ENCODE measurements at regions not wholly inside any gene's neighbourhood (a gene's known extent, or its start where the extent isn't known, plus 50 kb on each side); places are given as distances from the start of the nearest gene placed in this dataset.

DNA sequence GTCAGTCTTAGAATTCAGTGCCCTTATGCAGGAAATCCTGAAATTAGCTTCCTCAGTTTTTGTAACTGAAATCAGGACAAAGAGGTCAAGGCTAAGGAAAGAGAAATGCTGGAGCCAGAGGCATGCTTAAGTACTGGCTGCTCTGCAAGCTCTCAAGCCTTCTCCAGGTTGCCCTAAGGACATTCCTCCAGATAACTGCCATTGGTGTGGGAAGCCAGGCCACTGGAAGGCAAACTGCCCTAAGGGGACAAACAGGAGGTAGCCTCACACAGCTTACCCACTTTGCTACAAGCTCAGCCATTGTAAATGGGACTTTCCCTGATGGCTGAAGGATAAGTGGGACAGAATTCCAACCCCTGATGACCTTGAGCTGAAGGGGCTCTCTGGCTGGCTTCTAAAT, 606.9 kb upstream of the PCDH10 start:
- no peak for DNase-seq

GRCh38 chr4:132548463-132548862, 600.6 kb upstream of the PCDH10 start:
- no peak for DNase-seq

- no peak for DNase-seq
Observed at GRCh38 chr4:132556316-132556715, 592.8 kb upstream of the PCDH10 start.

DNA sequence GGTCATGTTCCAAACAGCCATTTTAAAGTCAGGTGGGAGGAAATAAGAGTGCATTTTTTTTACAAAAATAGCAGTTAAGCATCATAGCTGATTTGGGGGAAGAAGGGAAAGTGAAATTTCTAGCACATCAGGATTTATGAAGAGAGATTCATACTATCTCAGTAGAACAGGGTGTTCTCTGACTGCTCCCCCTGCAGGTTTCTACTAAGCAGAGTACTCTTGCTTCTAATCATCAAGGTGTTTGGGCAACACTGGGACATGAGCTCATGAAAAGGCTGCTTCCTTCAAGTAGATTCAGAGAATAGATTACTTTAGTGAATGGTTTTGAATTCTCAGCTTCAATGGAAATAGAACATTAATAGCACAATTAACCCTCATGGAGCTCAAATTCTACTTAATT, 591.4 kb upstream of the PCDH10 start:
- no peak for DNase-seq

DNA sequence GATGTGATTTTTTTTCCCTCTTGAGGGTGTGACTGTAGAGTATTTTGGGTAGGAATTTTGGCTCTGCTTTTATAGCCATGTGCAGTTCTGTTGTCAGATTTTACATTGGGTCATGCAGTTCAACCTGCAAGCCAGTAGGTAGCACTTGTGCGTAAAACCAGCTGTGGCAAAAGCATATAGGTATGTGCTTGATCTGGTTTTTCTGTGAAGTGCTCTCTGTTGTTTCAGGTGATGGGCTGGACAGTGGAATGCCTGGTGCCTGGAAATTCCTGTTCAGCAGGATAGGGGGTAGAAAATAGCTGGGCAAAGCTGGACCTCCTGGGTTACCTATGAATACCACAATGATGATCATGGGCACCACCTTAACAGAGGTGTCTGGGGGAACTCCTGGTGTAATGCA, 584.2 kb upstream of the PCDH10 start:
- no peak for DNase-seq

GRCh38 chr4:132565542-132565941, 583.6 kb upstream of the PCDH10 start:
- DNase-seq, result no peak

DNA sequence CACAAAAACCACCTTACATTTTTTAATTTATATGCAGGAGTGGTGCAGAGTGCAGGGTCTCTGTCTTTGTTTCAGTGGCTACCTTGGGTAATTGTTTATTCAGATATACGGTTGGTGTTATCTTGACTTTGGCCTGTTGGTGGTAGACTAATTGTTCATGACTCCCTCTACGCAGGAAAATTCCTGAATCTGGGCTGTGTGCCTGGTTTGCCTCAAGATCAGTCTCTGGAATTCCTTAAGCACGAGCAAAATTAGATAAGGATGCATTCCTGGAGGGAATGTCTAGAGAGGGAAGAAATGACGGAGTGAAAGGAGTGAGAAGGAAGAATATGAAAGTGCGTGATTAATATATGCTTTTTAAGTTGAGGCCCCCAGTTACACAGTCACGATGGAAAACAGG, 576.9 kb upstream of the PCDH10 start:
- no peak for DNase-seq

- no peak for DNase-seq
Observed at GRCh38 chr4:132587626-132588025, 561.5 kb upstream of the PCDH10 start.

- DNase-seq, result no peak
Observed at GRCh38 chr4:132592340-132592739, 556.8 kb upstream of the PCDH10 start.

DNA sequence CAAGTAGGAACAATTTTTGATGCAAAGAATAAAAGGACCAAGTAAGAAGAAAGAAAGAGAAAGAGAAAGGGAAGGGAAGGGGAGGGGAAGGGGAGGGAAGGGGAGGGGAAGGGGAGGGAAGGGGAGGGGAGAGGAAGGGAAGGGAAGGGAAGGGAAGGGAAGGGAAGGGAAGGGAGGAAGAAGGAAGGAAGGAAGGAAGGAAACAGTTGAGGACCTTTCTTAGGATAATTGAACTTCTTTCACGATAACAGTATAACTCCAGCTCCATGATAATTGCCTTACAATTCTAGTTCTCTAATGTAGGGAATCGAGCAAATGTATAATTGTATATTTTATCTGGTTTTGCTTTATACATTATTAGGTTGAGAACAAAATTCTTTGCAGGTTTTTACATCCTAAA, 556.2 kb upstream of the PCDH10 start:
- DNase-seq, result no peak

GRCh38 chr4:132593717-132594400, 555.2 kb upstream of the PCDH10 start:
- no peak for DNase-seq

DNA sequence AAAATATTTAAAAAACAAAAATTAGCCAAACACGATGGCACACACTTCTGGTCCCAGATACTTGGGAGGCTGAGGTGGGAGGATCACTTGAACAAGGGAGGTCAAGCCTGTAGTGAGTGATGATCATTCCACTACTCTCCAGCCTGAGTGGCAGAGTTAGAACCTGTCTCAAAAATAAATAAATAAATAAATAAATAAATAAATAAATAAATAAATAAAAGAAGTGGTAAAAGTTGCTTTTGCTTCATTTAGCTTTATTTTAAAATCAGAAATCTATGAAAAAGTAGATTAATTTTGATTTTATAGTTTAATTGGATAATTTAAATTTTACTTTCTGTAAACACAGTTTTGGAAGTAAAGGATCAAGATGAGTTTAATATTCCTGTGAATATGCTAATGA, 552.9 kb upstream of the PCDH10 start:
- no peak for DNase-seq

- DNase-seq, result no peak
Observed at GRCh38 chr4:132605551-132605950, 543.5 kb upstream of the PCDH10 start.

GRCh38 chr4:132614682-132615081, 534.4 kb upstream of the PCDH10 start:
- no peak for DNase-seq

DNA sequence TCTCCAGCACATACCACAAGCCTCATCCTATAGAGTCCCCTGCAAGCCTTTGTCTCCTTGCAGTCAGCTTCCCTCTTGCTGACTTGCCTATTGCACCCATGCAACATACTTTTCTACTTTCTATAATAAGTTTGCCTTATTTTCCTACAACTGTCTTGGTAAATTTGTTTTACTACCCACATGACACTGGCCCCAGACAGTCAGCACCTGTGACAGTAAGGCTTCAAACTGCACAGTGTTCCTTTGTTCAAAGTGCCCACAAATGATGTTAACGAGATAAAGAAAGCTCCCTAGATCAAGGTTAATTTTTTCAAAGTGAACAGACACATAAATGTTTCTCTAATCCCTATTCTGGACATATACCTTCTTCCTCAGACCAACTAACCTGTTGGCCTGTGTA, 529.1 kb upstream of the PCDH10 start:
- no peak for DNase-seq

DNA sequence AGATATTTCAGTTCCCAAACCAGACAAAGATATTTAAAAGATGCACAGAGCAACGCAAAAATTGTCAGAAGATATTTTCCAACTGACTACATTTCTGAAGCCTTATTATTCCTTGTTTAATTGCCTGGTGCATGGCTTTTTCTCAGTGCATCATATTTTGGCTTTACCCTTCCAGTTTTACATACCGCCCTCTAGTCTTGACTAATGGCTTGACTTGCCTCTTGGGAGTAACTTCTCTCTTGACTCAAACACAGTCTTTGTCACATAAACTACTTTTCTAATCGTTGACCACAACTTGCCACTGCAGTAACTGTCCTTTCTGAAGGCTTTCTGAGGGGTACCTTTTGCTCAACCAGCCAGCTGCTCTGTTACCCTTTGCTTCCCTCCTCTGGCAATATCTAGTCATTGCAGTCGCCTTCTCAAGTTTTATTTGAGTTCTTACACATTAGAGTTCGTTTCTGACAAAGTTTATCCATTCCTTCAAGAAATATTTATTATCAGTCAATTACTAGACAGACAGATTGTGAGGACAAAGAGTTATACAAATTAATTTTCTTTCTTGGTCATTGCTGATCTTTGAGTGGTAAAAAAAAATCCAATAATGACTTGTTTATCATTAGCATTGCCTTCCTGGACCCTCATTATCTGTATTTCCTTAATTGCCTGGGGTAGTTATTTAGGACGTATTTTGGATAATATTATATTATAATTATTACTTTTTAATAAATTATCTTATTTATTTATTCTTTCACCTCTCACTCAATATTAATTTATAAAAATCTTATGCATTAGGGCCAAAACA, 506.9 kb upstream of the PCDH10 start:
- peak; percentile 10 for DNase-seq

DNA sequence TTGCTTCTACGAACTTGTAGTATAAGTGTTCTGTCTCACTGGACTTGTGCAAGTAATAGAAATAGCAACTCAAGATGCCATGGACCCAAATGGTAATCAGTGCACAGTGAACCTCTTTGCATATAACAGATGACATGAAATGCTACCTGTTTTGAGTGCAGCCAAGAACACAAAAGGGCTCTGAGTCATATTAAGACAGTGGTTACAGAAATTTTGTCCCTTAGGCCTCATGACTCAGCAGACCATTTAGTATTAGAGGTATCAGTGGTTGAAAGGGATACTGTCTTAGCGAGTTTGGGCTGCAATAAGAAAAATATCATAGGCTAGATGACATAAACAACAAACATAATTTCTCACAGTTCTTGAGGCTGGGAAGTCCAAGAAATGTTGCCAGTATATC, 502.9 kb upstream of the PCDH10 start:
- DNase-seq, result no peak

GRCh38 chr4:132651196-132651595, 497.9 kb upstream of the PCDH10 start:
- DNase-seq, result no peak

DNA sequence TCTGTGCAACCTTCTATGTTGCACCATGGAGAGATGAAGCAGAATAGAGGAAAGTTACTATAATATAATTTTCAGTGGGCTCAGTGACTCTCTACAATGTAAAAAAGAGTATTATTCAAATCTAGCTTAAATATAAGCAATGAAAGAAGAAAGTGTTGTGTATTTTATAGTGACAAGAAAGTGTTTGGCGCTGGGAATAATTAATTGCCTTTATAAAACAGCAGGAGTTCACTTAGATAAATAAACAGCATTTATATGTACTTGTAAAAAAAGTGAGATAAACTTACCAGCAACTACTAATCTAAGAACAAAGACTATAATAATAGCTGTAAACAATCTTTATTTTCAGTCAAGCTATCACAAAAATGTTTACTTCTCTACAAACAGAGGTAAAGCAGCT, 488.9 kb upstream of the PCDH10 start:
- DNase-seq, result no peak

DNA sequence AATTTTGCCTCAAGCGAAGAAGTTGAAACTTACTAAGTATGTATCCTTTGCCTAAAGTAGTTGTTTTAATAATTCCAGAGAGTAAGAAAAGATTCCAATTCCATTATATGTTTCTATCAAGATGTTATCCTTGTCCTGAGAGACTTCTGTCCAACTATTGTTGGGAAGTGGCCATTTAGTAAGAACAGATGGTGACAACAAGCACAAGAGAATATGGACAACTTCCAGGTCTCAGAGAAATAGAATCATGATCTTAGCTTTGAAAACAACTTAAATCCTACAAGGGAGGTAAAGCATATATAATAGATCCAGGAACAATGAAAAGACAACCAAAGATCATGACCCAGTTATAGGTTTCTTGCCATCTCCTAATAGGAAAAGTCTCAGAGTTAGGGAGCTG, 486.6 kb upstream of the PCDH10 start:
- no peak for DNase-seq

DNA sequence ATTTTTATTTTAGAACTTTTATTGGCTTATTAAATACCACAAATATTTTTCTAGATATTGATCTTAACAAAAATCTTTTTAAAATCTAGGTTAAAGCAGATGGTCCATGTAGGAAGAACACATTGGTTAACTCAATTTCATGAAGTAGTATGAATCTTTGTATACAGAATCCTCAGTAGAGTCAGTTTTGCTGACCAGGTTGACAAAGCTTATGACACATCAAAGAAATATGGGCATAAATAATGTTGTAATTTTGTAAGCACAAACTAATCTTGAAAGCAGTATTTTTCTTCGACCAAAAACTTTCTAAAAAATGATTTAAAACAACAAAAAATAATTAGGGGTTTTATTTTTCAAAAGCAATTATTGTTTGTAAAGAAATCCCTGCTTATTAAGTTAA, 479.3 kb upstream of the PCDH10 start:
- DNase-seq, result no peak

DNA sequence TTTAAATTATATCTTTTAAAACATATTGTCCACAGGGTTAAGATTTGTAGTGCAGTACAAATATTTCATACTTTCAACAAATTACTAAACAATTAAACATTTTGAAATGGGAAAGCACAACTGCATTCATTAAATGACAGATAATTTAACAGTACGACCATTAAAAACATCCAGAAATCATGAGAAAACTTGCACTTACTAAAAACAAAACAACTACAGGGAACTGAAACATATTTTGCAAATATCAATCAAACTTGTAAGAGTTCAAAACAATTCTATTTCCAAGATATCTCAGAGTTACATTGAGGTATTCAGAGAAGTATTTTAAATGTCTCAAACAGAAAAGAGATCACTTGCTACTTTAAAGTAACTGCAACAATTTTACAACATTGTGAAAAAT, 478.5 kb upstream of the PCDH10 start:
- no peak for DNase-seq

DNA sequence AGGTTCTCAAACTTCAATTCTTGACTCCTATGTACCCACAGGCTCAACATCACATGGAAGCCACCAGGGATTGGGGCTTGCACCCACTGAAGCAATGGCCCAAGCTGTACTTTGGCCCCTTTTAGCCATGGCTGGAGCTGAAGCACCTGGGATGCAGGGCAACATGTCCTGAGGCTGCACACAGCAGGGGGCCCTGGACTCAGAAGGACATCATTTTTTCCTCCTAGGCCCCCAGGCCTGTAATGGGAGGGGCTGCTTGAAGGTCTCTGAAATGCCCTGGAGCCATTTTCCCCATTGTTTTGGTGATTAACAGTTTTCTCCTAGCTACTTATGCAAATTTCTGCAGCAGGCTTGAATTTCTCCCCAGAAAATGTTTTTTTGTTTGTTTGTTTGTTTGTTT, 465.1 kb upstream of the PCDH10 start:
- no peak for DNase-seq

DNA sequence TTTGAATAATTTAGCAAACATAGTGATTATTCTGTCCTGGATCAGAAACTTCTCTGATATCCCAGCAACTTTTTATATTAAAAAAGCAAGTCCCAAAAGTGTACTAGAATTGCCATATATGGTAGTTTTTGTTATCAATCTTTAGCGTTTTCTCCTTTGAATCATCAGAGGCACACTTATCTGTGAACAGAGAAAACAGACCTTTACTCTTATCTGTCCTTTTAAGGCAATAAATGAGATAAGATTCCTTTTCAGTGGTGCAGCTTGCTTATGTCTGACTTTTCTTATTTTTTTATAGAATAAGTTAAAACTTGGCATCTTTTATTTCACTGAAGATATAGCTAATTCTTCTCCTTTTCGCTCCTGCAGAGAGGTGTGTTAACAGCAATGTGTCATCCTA, 458.1 kb upstream of the PCDH10 start:
- no peak for DNase-seq

All from right kidney (tissue), 1 donor.